H1 (cell line): ENCODE measurements at regions not wholly inside any gene's neighbourhood (a gene's known extent, or its start where the extent isn't known, plus 50 kb on each side); places are given as distances from the start of the nearest gene placed in this dataset.

Experiments
- CTCF ChIA-PET: fragments of 300-600 bp; sonication (Branson Sonifier 250); formaldehyde crosslinking; loops from one replicate; lab custom pipeline; 2021; ENCODE audit not compliant: partially characterized antibody; lab: Charles Lee
- POLR2A ChIA-PET: fragments of 300-600 bp; sonication (Branson Sonifier 250); formaldehyde crosslinking; loops from one replicate; lab custom pipeline; 2021; ENCODE audit warnings: inconsistent platforms; ENCODE audit not compliant: partially characterized antibody; lab: Charles Lee
- DNase-seq, 2 experiments: peaks; one replicate each; pipeline versions ENCODE4 v3.0.0 to v3.0.0-alpha.2; 2010 to 2022; ENCODE audit warnings: low spot score in 2 of 2, low read depth in 1 of 2, mixed read lengths in 1 of 2
- FAIRE-seq: peaks from 2 replicates; lab custom pipeline; 2011; peaks lifted over from hg19 to GRCh38; lab: Jason Lieb, UNC
- H2AFZ ChIP-seq: 2 replicates; pipeline ENCODE4 v1.8.1; 2012; ENCODE audit warnings: low read length, inconsistent platforms
- H2AK5ac ChIP-seq: 2 replicates; pipeline ENCODE4 v1.6.1; 2013; ENCODE audit warnings: low read depth, low read length
- H2BK120ac ChIP-seq: replicated peaks from 2 replicates; pipeline ENCODE3; 2013; ENCODE audit warnings: low read depth, low read length, inconsistent platforms
- H2BK12ac ChIP-seq: 2 replicates; pipeline ENCODE4 v1.6.1; 2013; ENCODE audit warnings: low read depth, low read length
- H2BK15ac ChIP-seq: 2 replicates; pipeline ENCODE4 v1.6.1; 2013; ENCODE audit warnings: low read length
- H2BK20ac ChIP-seq: 2 replicates; pipeline ENCODE4 v1.6.1; 2013; ENCODE audit warnings: low read length
- H2BK5ac ChIP-seq: 2 replicates; pipeline ENCODE4 v1.6.1; 2013; ENCODE audit warnings: low read depth, low read length
- H3K14ac ChIP-seq: 2 replicates; pipeline ENCODE4 v1.6.1; 2013; ENCODE audit warnings: inconsistent platforms; ENCODE audit not compliant: insufficient read length
- H3K18ac ChIP-seq: 2 replicates; pipeline ENCODE4 v1.6.1; 2013; ENCODE audit warnings: low read length; ENCODE audit errors: extremely low read depth
- H3K23ac ChIP-seq: 2 replicates; pipeline ENCODE4 v1.6.1; 2013; ENCODE audit warnings: inconsistent platforms; ENCODE audit not compliant: insufficient read length
- H3K23me2 ChIP-seq: 2 replicates; pipeline ENCODE4 v1.6.1; 2013; ENCODE audit warnings: low read depth, low read length
- H3K27ac ChIP-seq: 2 replicates; pipeline ENCODE4 v1.6.1; 2011; ENCODE audit warnings: low read depth, low read length, inconsistent platforms
- H3K27me3 ChIP-seq, 4 experiments: replicated peaks in 1 of 4; 1 replicate in 1 of 4; 2 replicates in 3 of 4; pipeline versions ENCODE4 v1.6.1 to v1.8.1; 2011 to 2013; ENCODE audit warnings: low read length in 3 of 4, mild to moderate bottlenecking in 3 of 4, inconsistent platforms in 2 of 4, mixed read lengths in 2 of 4, moderate library complexity in 1 of 4; ENCODE audit not compliant: control insufficient read depth in 3 of 4, insufficient read depth in 3 of 4; ENCODE audit errors: extremely low read depth in 1 of 4
- H3K36me3 ChIP-seq, 4 experiments: 2 replicates each; pipeline versions ENCODE4 v1.6.1 to v1.8.1; 2011 to 2013; ENCODE audit warnings: mild to moderate bottlenecking in 4 of 4, low read length in 3 of 4, moderate library complexity in 2 of 4, control low read depth in 1 of 4, inconsistent platforms in 1 of 4; ENCODE audit not compliant: insufficient read depth in 4 of 4, control insufficient read depth in 2 of 4
- H3K4ac ChIP-seq: replicated peaks from 2 replicates; pipeline ENCODE3; 2013; ENCODE audit warnings: low read length, low read depth, mixed read lengths, inconsistent platforms; ENCODE audit not compliant: insufficient read length
- H3K4me1 ChIP-seq, 4 experiments: replicated peaks in 1 of 4; 1 replicate in 1 of 4; 2 replicates in 3 of 4; pipeline versions ENCODE4 v1.6.1 to v1.8.1; 2011 to 2013; ENCODE audit warnings: low read length in 3 of 4, inconsistent platforms in 2 of 4, mixed read lengths in 1 of 4; ENCODE audit not compliant: insufficient read depth in 4 of 4, control insufficient read depth in 3 of 4
- H3K4me2 ChIP-seq, 2 experiments: 2 replicates each; pipeline versions ENCODE4 v1.6.1 to v1.8.1; 2011 to 2013; ENCODE audit warnings: low read depth in 2 of 2, low read length in 2 of 2, control low read depth in 1 of 2, inconsistent platforms in 1 of 2, mild to moderate bottlenecking in 1 of 2; ENCODE audit not compliant: insufficient read depth in 1 of 2
- H3K4me3 ChIP-seq, 4 experiments: fragments of 200-600, 300-600 bp in 1 of 4; sonication (generic), shearing (Covaris generic), sonication (Bioruptor Twin) in 1 of 4; 2 replicates each; pipeline versions ENCODE4 v1.5.1 to v1.8.1; 2011 to 2016; ENCODE audit warnings: low read length in 4 of 4, low read depth in 3 of 4, control low read depth in 2 of 4, inconsistent platforms in 2 of 4, mild to moderate bottlenecking in 2 of 4, mixed read lengths in 1 of 4, moderate library complexity in 1 of 4; ENCODE audit not compliant: insufficient read depth in 2 of 4; ENCODE audit errors: extremely low read depth in 1 of 4
- H3K56ac ChIP-seq: replicated peaks from 2 replicates; pipeline ENCODE3; 2013; ENCODE audit warnings: low read depth, mild to moderate bottlenecking, mixed read lengths, low read length, inconsistent platforms; ENCODE audit not compliant: insufficient read length
- H3K79me1 ChIP-seq: 2 replicates; pipeline ENCODE4 v1.6.1; 2013; ENCODE audit warnings: low read depth, low read length, control low read depth
- H3K79me2 ChIP-seq, 2 experiments: 2 replicates each; pipeline versions ENCODE4 v1.6.1 to v1.8.1; 2012 to 2013; ENCODE audit warnings: low read length in 2 of 2, mild to moderate bottlenecking in 2 of 2, inconsistent platforms in 1 of 2; ENCODE audit not compliant: insufficient read depth in 2 of 2, control insufficient read depth in 1 of 2
- H3K9ac ChIP-seq, 4 experiments: replicated peaks in 1 of 4; 1 replicate in 1 of 4; 2 replicates in 3 of 4; pipeline versions ENCODE4 v1.6.1 to v1.8.1; 2011 to 2013; ENCODE audit warnings: low read depth in 3 of 4, low read length in 3 of 4, control low read depth in 2 of 4, mild to moderate bottlenecking in 2 of 4, moderate library complexity in 2 of 4, inconsistent platforms in 1 of 4; ENCODE audit errors: extremely low read depth in 1 of 4
- H3K9me3 ChIP-seq, 2 experiments: 2 replicates each; pipeline versions ENCODE4 v1.6.1 to v1.8.1; 2012 to 2013; ENCODE audit warnings: mild to moderate bottlenecking in 2 of 2, moderate library complexity in 2 of 2, control low read depth in 1 of 2, inconsistent platforms in 1 of 2, low read depth in 1 of 2, low read length in 1 of 2, mixed read lengths in 1 of 2; ENCODE audit not compliant: insufficient read depth in 2 of 2
- H4K20me1 ChIP-seq, 2 experiments: replicated peaks in 1 of 2; 2 replicates each; pipeline versions ENCODE3 to v1.8.1; 2011 to 2013; ENCODE audit warnings: inconsistent platforms in 2 of 2, low read length in 2 of 2, mild to moderate bottlenecking in 1 of 2; ENCODE audit not compliant: insufficient read depth in 2 of 2, control insufficient read depth in 1 of 2
- H4K5ac ChIP-seq: 2 replicates; pipeline ENCODE4 v1.6.1; 2013; ENCODE audit warnings: low read length, low read depth, mixed read lengths, inconsistent platforms; ENCODE audit not compliant: insufficient read length
- H4K8ac ChIP-seq: 2 replicates; pipeline ENCODE4 v1.8.0; 2013; ENCODE audit warnings: mild to moderate bottlenecking, moderate library complexity, low read length, inconsistent platforms; ENCODE audit not compliant: insufficient read depth; ENCODE audit errors: extremely low read depth
- H4K91ac ChIP-seq: replicated peaks from 2 replicates; pipeline ENCODE3; 2013; ENCODE audit warnings: low read length, mixed read lengths, inconsistent platforms; ENCODE audit not compliant: insufficient read length
- CBX5 ChIP-seq: fragments of 300-800, 300-1000 bp; sonication (generic); IDR thresholded peaks from 2 replicates; pipeline ENCODE4 v1.7.1; 2016; ENCODE audit warnings: antibody characterized with exemption, low read length, low read depth
- CREB1 ChIP-seq: IDR thresholded peaks from 2 replicates; pipeline ENCODE4 v1.6.1; 2012; ENCODE audit warnings: inconsistent platforms
- CTBP2 ChIP-seq: IDR thresholded peaks from 2 replicates; pipeline ENCODE4 v1.7.0; 2011; ENCODE audit warnings: borderline replicate concordance, mild to moderate bottlenecking, moderate library complexity, mixed read lengths, low read length; ENCODE audit not compliant: insufficient read depth, insufficient read length
- EGR1 ChIP-seq: IDR thresholded peaks from 2 replicates; pipeline ENCODE4 v1.6.1; 2011; ENCODE audit warnings: low read depth, low read length, borderline replicate concordance
- EP300 ChIP-seq, 2 experiments: IDR thresholded peaks; 1 replicate in 1 of 2; 2 replicates in 1 of 2; pipeline ENCODE4 v1.6.1; 2011 to 2012; ENCODE audit warnings: low read depth in 2 of 2, low read length in 2 of 2, mild to moderate bottlenecking in 2 of 2, borderline replicate concordance in 1 of 2, inconsistent platforms in 1 of 2, moderate library complexity in 1 of 2
- FOSL1 ChIP-seq: IDR thresholded peaks from 2 replicates; pipeline ENCODE4 v1.6.1; 2011; ENCODE audit warnings: mild to moderate bottlenecking, low read depth, low read length, moderate library complexity; ENCODE audit not compliant: insufficient read depth
- JUN ChIP-seq: IDR thresholded peaks from 2 replicates; pipeline ENCODE4 v1.6.1; 2011; ENCODE audit warnings: low read depth, mild to moderate bottlenecking, improper control_type of control experiment, low read length
- SP2 ChIP-seq: IDR thresholded peaks from 2 replicates; pipeline ENCODE4 v1.6.1; 2012; ENCODE audit warnings: mild to moderate bottlenecking, low read length, inconsistent platforms
- SUZ12 ChIP-seq: fragments of 200-600 bp; sonication (generic); IDR thresholded peaks from 2 replicates; pipeline ENCODE4 v1.6.1; 2012; ENCODE audit warnings: mild to moderate bottlenecking, inconsistent platforms, low read length, moderate library complexity, mixed read lengths
- TEAD4 ChIP-seq: IDR thresholded peaks from 2 replicates; pipeline ENCODE4 v1.6.1; 2012; ENCODE audit warnings: low read depth, low read length, inconsistent platforms, mixed read lengths
- USF2 ChIP-seq: IDR thresholded peaks from 2 replicates; pipeline ENCODE4 v1.6.1; 2011; ENCODE audit warnings: low read length, improper control_type of control experiment
- WGBS, 2 experiments: shearing (Covaris generic) in 1 of 2; methylation state at CpG; one replicate each; pipeline versions ENCODE4 v1.1.6 to v1.1.7; 2013 to 2015; ENCODE audit warnings: low lambda C conversion rate in 2 of 2, mixed read lengths in 2 of 2, inconsistent platforms in 1 of 2, low coverage in 1 of 2, missing lambda C conversion rate in 1 of 2; ENCODE audit not compliant: insufficient replicate concordance in 2 of 2, insufficient coverage in 1 of 2, insufficient read length in 1 of 2; ENCODE audit errors: extremely low coverage in 1 of 2, missing lambda C conversion rate in 1 of 2; 5-methylcytosine and 5-hydroxymethylcytosine counted together

GRCh38 chr13:50123862-50124535 is 108.8 kb downstream of the KCNRG start:
- peaks cover 38 to 66% (median 63%) of the 10 kb centered on the region in 4 experiments for H3K27me3 ChIP-seq
- H3K4ac ChIP-seq: no peak overlapping the region
- H4K5ac ChIP-seq: peak overlapping the region; percentile 26
- H3K14ac ChIP-seq: no peak overlapping the region
- peak overlapping the region; percentile 41; the same call in 1 of the 2 replicates for H2AFZ ChIP-seq
- no peak overlapping the region for H2BK20ac ChIP-seq
- peak overlapping the region; percentile 51 for H4K8ac ChIP-seq
- H2BK5ac ChIP-seq: peak overlapping the region; percentile 52; the same call in 1 of the 2 replicates
- peaks cover 27% of the 10 kb centered on the region for H3K23me2 ChIP-seq
- no peak overlapping the region for H4K91ac ChIP-seq
- H2AK5ac ChIP-seq: no peak overlapping the region
- H3K79me1 ChIP-seq: no peaks in the 10 kb centered on the region
- peak overlapping the region; percentile 60 for H3K18ac ChIP-seq
- peak overlapping the region in 2 of 4 experiments; percentile 16 to 44; a peak in 4 of 7 replicates for H3K9ac ChIP-seq
- peak overlapping the region; percentile 86 to 98 for H3K4me2 ChIP-seq
- peak overlapping the region; percentile 70 to 85 (median 72) for H3K4me3 ChIP-seq
- DNase-seq (peak; percentile 78 to 87), FAIRE-seq (no peak)
- no peaks in the 10 kb centered on the region for H3K9me3 ChIP-seq
- peak overlapping the region; percentile 60; the same call in 1 of the 2 replicates for H2BK12ac ChIP-seq
- ChIA-PET CTCF (interaction anchor here (1.0 to 2.5 kb wide), 9 partner anchors 15 to 148 kb away, joined by 3 to 13 read pairs (median 4); partner anchors contain the start of gene TRIM13), POLR2A (interaction anchor here (0.7 to 6.9 kb wide), 9 partner anchors 8 to 125 kb away, joined by 3 to 52 read pairs (median 4); partner anchors contain the start of gene TRIM13)
- H2BK15ac ChIP-seq: no peak overlapping the region
- no peak overlapping the region for H3K56ac ChIP-seq
- no peak overlapping the region for H3K23ac ChIP-seq
- H3K27ac ChIP-seq: no peak overlapping the region
- H3K4me1 ChIP-seq: peaks cover 5 to 30% (median 23%) of the 10 kb centered on the region in 4 experiments
- 1% methylated on average over 35 of the region's 69 CpGs; no CpG with 5 or more reads in 1 of the 2 experiments for WGBS, 2 experiments
- H4K20me1 ChIP-seq: peaks cover 12 to 13% of the 10 kb centered on the region in 2 experiments
- no peaks in the 10 kb centered on the region for H3K36me3 ChIP-seq
- H3K79me2 ChIP-seq: no peaks in the 10 kb centered on the region
- H2BK120ac ChIP-seq: no peak overlapping the region
- TF ChIP-seq FOSL1: no peak
- peak; percentile 65 for TF ChIP-seq USF2
- 0 out of 3 replicates have a peak, but pooled peaks of 1 of the 2 experiments have one; percentile 12 for TF ChIP-seq EP300 (IDR thresholded peaks at IDR 0.05; ENCODE audit: borderline replicate concordance in 1 of 2, low read depth in 2 of 2, low read length in 2 of 2)
- no peak for TF ChIP-seq CBX5
- TF ChIP-seq CTBP2: peak; percentile 90
- TF ChIP-seq TEAD4: no peak
- TF ChIP-seq SUZ12: peak; percentile 51; the same call in 1 of the 2 replicates
- peak; percentile 84 for TF ChIP-seq CREB1
- peak; percentile 66; the same call in 1 of the 2 replicates for TF ChIP-seq JUN
- no peak for TF ChIP-seq SP2
- TF ChIP-seq EGR1: peak; percentile 71
